ENCODE measurements at regions not wholly inside any gene's neighbourhood (a gene's known extent, or its start where the extent isn't known, plus 50 kb on each side); places are given as distances from the start of the nearest gene placed in this dataset.

DNA sequence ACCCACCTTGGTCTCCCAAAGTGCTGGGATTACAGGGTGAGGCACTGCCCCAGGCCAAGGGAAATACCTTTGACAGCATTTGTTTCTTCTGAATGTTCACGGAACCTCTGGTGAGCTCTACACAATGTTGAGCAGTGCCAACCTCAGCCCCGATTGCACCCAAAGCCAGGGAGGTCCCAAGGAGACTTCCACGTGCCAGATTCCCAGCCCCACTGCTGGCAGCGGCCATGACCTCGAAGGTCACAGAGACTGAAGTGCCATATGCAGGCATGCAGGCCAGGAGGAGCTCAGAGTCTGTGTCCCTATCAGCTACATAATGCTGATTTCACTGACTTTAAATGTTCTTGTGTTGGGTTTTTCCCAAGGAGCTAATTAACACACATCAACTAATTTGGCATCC lies 226.4 kb upstream of the FOXF1 start:
- Histone ChIP-seq H3K9ac (ENCODE audit: control insufficient read depth, extremely low read depth, insufficient read depth, low read length) (no peak overlapping the region), H3K79me2 (ENCODE audit: control insufficient read depth, insufficient read depth, low read length) (no peaks in the 10 kb centered on the region), H3K27ac (ENCODE audit: control insufficient read depth, insufficient read depth, low read length) (no peak overlapping the region), H3K9me3 (ENCODE audit: control insufficient read depth, low read depth, low read length) (no peaks in the 10 kb centered on the region), H3K4me2 (ENCODE audit: control insufficient read depth, extremely low read depth, insufficient read depth, low read depth, low read length) (no peak overlapping the region), H3K4me3 (ENCODE audit: control insufficient read depth in 2 of 3, extremely low read depth in 1 of 3, insufficient read depth in 2 of 3, low read depth in 1 of 3, low read length in 3 of 3) (no peak overlapping the region), H3K27me3 (ENCODE audit: control insufficient read depth, extremely low read depth, insufficient read depth, low read length) (peaks cover 39% of the 10 kb centered on the region), H3K36me3 (ENCODE audit: control insufficient read depth in 2 of 2, extremely low read depth in 1 of 2, insufficient read depth in 2 of 2, low read length in 2 of 2) (no peaks in the 10 kb centered on the region), H3K9me1 (ENCODE audit: control insufficient read depth, extremely low read depth, insufficient read depth, low read length) (no peaks in the 10 kb centered on the region), H2AFZ (ENCODE audit: control insufficient read depth, low read length) (no peak overlapping the region), H4K20me1 (ENCODE audit: control insufficient read depth, extremely low read depth, insufficient read depth, low read length) (no peaks in the 10 kb centered on the region), H3K4me1 (ENCODE audit: control insufficient read depth, extremely low read depth, insufficient read depth, low read length) (no peaks in the 10 kb centered on the region)
- dilution Hi-C loops (cut with MboI; ENCODE audit: extremely low pct_ligation_motif_present, low sequenced_read_pairs), result no loop called here
- no peak for TF ChIP-seq EZH2 (IDR thresholded peaks at IDR 0.05; ENCODE audit: low read length)
- TF ChIP-seq, protein P1, sequence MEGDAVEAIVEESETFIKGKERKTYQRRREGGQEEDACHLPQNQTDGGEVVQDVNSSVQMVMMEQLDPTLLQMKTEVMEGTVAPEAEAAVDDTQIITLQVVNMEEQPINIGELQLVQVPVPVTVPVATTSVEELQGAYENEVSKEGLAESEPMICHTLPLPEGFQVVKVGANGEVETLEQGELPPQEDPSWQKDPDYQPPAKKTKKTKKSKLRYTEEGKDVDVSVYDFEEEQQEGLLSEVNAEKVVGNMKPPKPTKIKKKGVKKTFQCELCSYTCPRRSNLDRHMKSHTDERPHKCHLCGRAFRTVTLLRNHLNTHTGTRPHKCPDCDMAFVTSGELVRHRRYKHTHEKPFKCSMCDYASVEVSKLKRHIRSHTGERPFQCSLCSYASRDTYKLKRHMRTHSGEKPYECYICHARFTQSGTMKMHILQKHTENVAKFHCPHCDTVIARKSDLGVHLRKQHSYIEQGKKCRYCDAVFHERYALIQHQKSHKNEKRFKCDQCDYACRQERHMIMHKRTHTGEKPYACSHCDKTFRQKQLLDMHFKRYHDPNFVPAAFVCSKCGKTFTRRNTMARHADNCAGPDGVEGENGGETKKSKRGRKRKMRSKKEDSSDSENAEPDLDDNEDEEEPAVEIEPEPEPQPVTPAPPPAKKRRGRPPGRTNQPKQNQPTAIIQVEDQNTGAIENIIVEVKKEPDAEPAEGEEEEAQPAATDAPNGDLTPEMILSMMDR (optimal IDR thresholded peaks at IDR 0.05 in 1 of 3, IDR thresholded peaks at IDR 0.05 in 1 of 3, conservative IDR thresholded peaks at IDR 0.05 in 1 of 3; ENCODE audit: extremely low read depth in 1 of 3, insufficient read depth in 2 of 3, low read length in 3 of 3), result no peak
- no peak for DNase-seq (ENCODE audit: low read depth, low spot score)
- no peak for FAIRE-seq

DNA sequence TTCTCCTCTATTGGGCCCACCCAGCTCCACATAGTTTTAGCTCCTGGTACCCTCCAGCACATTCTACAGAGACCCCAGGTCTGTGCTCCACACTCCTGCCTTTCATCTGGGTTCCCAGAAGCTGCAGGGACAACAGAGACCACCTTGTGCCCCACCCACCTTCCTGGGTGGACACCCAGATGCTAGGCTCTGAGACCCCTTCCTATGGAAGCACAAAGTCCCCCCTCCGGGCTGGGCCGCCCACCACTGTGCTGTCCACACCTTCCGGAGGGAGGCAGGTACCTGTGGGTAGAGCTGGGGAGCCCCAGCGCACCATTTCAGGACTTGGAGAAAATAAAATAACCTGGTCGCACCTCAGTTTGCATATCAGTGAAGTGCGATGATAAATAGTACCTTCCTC lies 224.9 kb upstream of the FOXF1 start:
- dilution Hi-C loops (cut with MboI; ENCODE audit: extremely low pct_ligation_motif_present, low sequenced_read_pairs), result no loop called here
- Histone ChIP-seq H3K4me2 (ENCODE audit: control insufficient read depth, extremely low read depth, insufficient read depth, low read depth, low read length) (no peak overlapping the region), H3K36me3 (ENCODE audit: control insufficient read depth in 2 of 2, extremely low read depth in 1 of 2, insufficient read depth in 2 of 2, low read length in 2 of 2) (no peaks in the 10 kb centered on the region), H3K9me1 (ENCODE audit: control insufficient read depth, extremely low read depth, insufficient read depth, low read length) (no peaks in the 10 kb centered on the region), H3K9ac (ENCODE audit: control insufficient read depth, extremely low read depth, insufficient read depth, low read length) (no peak overlapping the region), H3K4me3 (ENCODE audit: control insufficient read depth in 2 of 3, extremely low read depth in 1 of 3, insufficient read depth in 2 of 3, low read depth in 1 of 3, low read length in 3 of 3) (no peak overlapping the region), H3K27ac (ENCODE audit: control insufficient read depth, insufficient read depth, low read length) (no peak overlapping the region), H4K20me1 (ENCODE audit: control insufficient read depth, extremely low read depth, insufficient read depth, low read length) (no peaks in the 10 kb centered on the region), H3K79me2 (ENCODE audit: control insufficient read depth, insufficient read depth, low read length) (no peaks in the 10 kb centered on the region), H2AFZ (ENCODE audit: control insufficient read depth, low read length) (no peak overlapping the region), H3K9me3 (ENCODE audit: control insufficient read depth, low read depth, low read length) (no peaks in the 10 kb centered on the region), H3K4me1 (ENCODE audit: control insufficient read depth, extremely low read depth, insufficient read depth, low read length) (no peaks in the 10 kb centered on the region), H3K27me3 (ENCODE audit: control insufficient read depth, extremely low read depth, insufficient read depth, low read length) (peaks cover 52% of the 10 kb centered on the region)
- TF ChIP-seq, protein P1 (optimal IDR thresholded peaks at IDR 0.05 in 1 of 3, IDR thresholded peaks at IDR 0.05 in 1 of 3, conservative IDR thresholded peaks at IDR 0.05 in 1 of 3; ENCODE audit: extremely low read depth in 1 of 3, insufficient read depth in 2 of 3, low read length in 3 of 3), result no peak
- no peak for TF ChIP-seq EZH2 (IDR thresholded peaks at IDR 0.05; ENCODE audit: low read length)
- FAIRE-seq (no peak), DNase-seq (ENCODE audit: low read depth, low spot score) (no peak)

Measured in keratinocyte (primary cell).